ENCODE measurements at regions not wholly inside any gene's neighbourhood (a gene's known extent, or its start where the extent isn't known, plus 50 kb on each side); places are given as distances from the start of the nearest gene placed in this dataset.
"Not testable (repeated sequence)": the region's sequence is repeated elsewhere in the genome, so short reads cannot be mapped to it uniquely, and the experiment has no call there.

GRCh38 chr17:27181379-27181925, 112.5 kb upstream of the WSB1 start:
- TF ChIP-seq SPI1 (IDR thresholded peaks at IDR 0.05; ENCODE audit: low read depth, low read length): peak; percentile 87
- not testable (repeated sequence) for FAIRE-seq; DNase-seq (ENCODE audit: insufficient read length, low spot score)

GRCh38 chr17:27181935-27182334, 112.0 kb upstream of the WSB1 start:
- FAIRE-seq: no peak
- no peak for DNase-seq (ENCODE audit: insufficient read length, low spot score)
- TF ChIP-seq TAF1 (IDR thresholded peaks at IDR 0.05; ENCODE audit: low read depth, low read length) (no peak), POLR2AphosphoS5 (IDR thresholded peaks at IDR 0.05; ENCODE audit: low read depth, low read length) (no peak), POLR2A (IDR thresholded peaks at IDR 0.05; ENCODE audit: low read depth, low read length) (no peak), POU2F2 (IDR thresholded peaks at IDR 0.05; ENCODE audit: low read depth, low read length) (no peak), PAX5 (IDR thresholded peaks at IDR 0.05; ENCODE audit: insufficient read depth, low read length, severe bottlenecking) (no peak), SPI1 (IDR thresholded peaks at IDR 0.05; ENCODE audit: low read depth, low read length) (no peak)

DNA sequence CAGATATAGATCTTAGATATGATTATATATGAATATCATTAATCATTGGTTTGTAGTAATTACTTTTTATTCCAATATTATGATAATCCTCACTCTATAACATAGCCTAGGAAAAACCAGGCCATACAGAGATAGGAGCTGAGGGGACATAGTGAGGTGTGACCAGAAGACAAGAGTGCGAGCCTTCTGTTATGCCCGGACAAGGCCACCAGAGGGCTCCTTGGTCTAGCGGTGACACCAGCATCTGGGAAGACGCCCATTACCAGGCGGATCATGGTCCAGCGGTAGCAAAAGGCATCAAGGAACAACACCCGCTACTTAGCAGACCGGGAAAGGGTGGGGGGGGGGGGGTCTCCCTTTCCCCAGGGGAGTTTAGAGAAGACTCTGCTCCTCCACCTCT, 96.4 kb upstream of the WSB1 start:
- FAIRE-seq; DNase-seq (ENCODE audit: insufficient read length, low spot score): not testable (repeated sequence)

GRCh38 chr17:27199948-27200347, 94.0 kb upstream of the WSB1 start:
- TF ChIP-seq PAX5 (IDR thresholded peaks at IDR 0.05; ENCODE audit: insufficient read depth, low read length, severe bottlenecking): no peak
- no peak for TF ChIP-seq POLR2A (IDR thresholded peaks at IDR 0.05; ENCODE audit: low read depth, low read length)
- TF ChIP-seq POLR2AphosphoS5 (IDR thresholded peaks at IDR 0.05; ENCODE audit: low read depth, low read length): no peak
- TF ChIP-seq POU2F2 (IDR thresholded peaks at IDR 0.05; ENCODE audit: low read depth, low read length): no peak
- no peak for TF ChIP-seq TAF1 (IDR thresholded peaks at IDR 0.05; ENCODE audit: low read depth, low read length)
- no peak for TF ChIP-seq SPI1 (IDR thresholded peaks at IDR 0.05; ENCODE audit: low read depth, low read length)
- FAIRE-seq (no peak), DNase-seq (ENCODE audit: insufficient read length, low spot score) (no peak)

GRCh38 chr17:27200476-27200875, 93.4 kb upstream of the WSB1 start:
- FAIRE-seq (no peak), DNase-seq (ENCODE audit: insufficient read length, low spot score) (no peak)
- TF ChIP-seq POLR2A (IDR thresholded peaks at IDR 0.05; ENCODE audit: low read depth, low read length) (no peak), POLR2AphosphoS5 (IDR thresholded peaks at IDR 0.05; ENCODE audit: low read depth, low read length) (no peak), PAX5 (IDR thresholded peaks at IDR 0.05; ENCODE audit: insufficient read depth, low read length, severe bottlenecking) (no peak), POU2F2 (IDR thresholded peaks at IDR 0.05; ENCODE audit: low read depth, low read length) (no peak), SPI1 (IDR thresholded peaks at IDR 0.05; ENCODE audit: low read depth, low read length) (no peak), TAF1 (IDR thresholded peaks at IDR 0.05; ENCODE audit: low read depth, low read length) (no peak)

GRCh38 chr17:27203241-27203640, 90.7 kb upstream of the WSB1 start:
- no peak for FAIRE-seq

DNA sequence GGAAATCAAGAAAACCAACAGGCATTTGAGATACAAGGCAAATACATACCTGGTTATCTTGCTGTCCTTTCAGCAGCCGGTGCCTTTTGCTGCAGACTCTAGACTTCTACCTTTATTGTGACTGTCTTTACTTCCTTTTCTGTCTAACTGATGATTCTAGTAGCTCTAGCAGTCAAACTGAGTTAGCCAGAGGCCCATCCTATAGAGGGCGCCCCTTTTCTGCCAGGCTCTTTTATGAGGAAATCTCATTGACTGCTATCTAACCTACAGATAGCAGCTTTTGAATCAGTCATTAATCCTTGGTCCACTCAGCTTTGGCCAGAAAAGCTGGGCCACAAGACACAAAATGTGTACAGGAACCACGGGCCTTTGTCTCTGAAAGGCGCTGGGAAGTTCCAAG, 87.5 kb upstream of the WSB1 start:
- DNase-seq (ENCODE audit: insufficient read length, low spot score) (no peak), FAIRE-seq (no peak)
- no peak for TF ChIP-seq POLR2A (IDR thresholded peaks at IDR 0.05; ENCODE audit: low read depth, low read length)
- no peak for TF ChIP-seq POLR2AphosphoS5 (IDR thresholded peaks at IDR 0.05; ENCODE audit: low read depth, low read length)
- TF ChIP-seq POU2F2 (IDR thresholded peaks at IDR 0.05; ENCODE audit: low read depth, low read length): no peak
- TF ChIP-seq SPI1 (IDR thresholded peaks at IDR 0.05; ENCODE audit: low read depth, low read length): no peak
- no peak for TF ChIP-seq TAF1 (IDR thresholded peaks at IDR 0.05; ENCODE audit: low read depth, low read length)
- TF ChIP-seq PAX5 (IDR thresholded peaks at IDR 0.05; ENCODE audit: insufficient read depth, low read length, severe bottlenecking): no peak

More at GRCh38 chr17:27203241-27203640, 90.7 kb upstream of the WSB1 start:
- no peak for DNase-seq (ENCODE audit: insufficient read length, low spot score)
- TF ChIP-seq SPI1 (IDR thresholded peaks at IDR 0.05; ENCODE audit: low read depth, low read length) (no peak), TAF1 (IDR thresholded peaks at IDR 0.05; ENCODE audit: low read depth, low read length) (no peak), PAX5 (IDR thresholded peaks at IDR 0.05; ENCODE audit: insufficient read depth, low read length, severe bottlenecking) (no peak), POLR2A (IDR thresholded peaks at IDR 0.05; ENCODE audit: low read depth, low read length) (no peak), POU2F2 (IDR thresholded peaks at IDR 0.05; ENCODE audit: low read depth, low read length) (no peak)

GRCh38 chr17:27207073-27207513, 86.8 kb upstream of the WSB1 start:
- no peak for TF ChIP-seq TAF1 (IDR thresholded peaks at IDR 0.05; ENCODE audit: low read depth, low read length)
- no peak for TF ChIP-seq SPI1 (IDR thresholded peaks at IDR 0.05; ENCODE audit: low read depth, low read length)
- no peak for TF ChIP-seq PAX5 (IDR thresholded peaks at IDR 0.05; ENCODE audit: insufficient read depth, low read length, severe bottlenecking)
- TF ChIP-seq POLR2AphosphoS5 (IDR thresholded peaks at IDR 0.05; ENCODE audit: low read depth, low read length): no peak
- TF ChIP-seq POLR2A (IDR thresholded peaks at IDR 0.05; ENCODE audit: low read depth, low read length): no peak
- TF ChIP-seq POU2F2 (IDR thresholded peaks at IDR 0.05; ENCODE audit: low read depth, low read length): no peak
- no peak for FAIRE-seq
- no peak for DNase-seq (ENCODE audit: insufficient read length, low spot score)

- not testable (repeated sequence) for FAIRE-seq
These were observed 85.5 kb upstream of the WSB1 start for GRCh38 chr17:27208370-27208769.

GRCh38 chr17:27209316-27209715, 84.6 kb upstream of the WSB1 start:
- FAIRE-seq (no peak), DNase-seq (ENCODE audit: insufficient read length, low spot score) (no peak)
- TF ChIP-seq TAF1 (IDR thresholded peaks at IDR 0.05; ENCODE audit: low read depth, low read length): no peak
- TF ChIP-seq PAX5 (IDR thresholded peaks at IDR 0.05; ENCODE audit: insufficient read depth, low read length, severe bottlenecking): no peak
- TF ChIP-seq POLR2A (IDR thresholded peaks at IDR 0.05; ENCODE audit: low read depth, low read length): no peak
- no peak for TF ChIP-seq POU2F2 (IDR thresholded peaks at IDR 0.05; ENCODE audit: low read depth, low read length)
- no peak for TF ChIP-seq POLR2AphosphoS5 (IDR thresholded peaks at IDR 0.05; ENCODE audit: low read depth, low read length)
- TF ChIP-seq SPI1 (IDR thresholded peaks at IDR 0.05; ENCODE audit: low read depth, low read length): no peak

More at GRCh38 chr17:27208370-27208769, 85.5 kb upstream of the WSB1 start:
- DNase-seq (ENCODE audit: insufficient read length, low spot score): not testable (repeated sequence)

DNA sequence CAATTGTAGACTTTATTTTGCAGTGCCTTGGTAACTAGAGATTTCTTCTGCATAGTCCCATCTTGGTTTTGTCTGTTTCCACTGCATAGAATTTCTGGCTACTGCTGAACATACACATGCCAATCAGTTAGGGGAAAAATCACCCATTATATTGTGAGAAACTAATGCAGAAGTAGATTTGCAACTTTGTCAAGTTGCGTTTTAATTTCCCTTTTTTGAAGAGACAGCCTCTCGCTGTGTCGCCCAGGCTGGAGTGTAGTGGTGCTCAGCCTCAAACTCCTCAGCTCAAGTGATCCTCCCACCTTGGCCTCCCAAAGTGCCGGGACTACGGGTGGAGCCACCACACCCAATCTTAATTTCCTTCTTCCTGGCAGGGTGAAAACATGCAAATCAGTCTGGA, 83.1 kb upstream of the WSB1 start:
- DNase-seq (ENCODE audit: insufficient read length, low spot score); FAIRE-seq: not testable (repeated sequence)

Measured in GM12891 (cell line).